ENCODE measurements at regions not wholly inside any gene's neighbourhood (a gene's known extent, or its start where the extent isn't known, plus 50 kb on each side); places are given as distances from the start of the nearest gene placed in this dataset.

GRCh38 chr1:8223526-8223925 is 94.4 kb upstream of the SLC45A1 start:
- Mint-ChIP-seq H3K4me1 (ENCODE audit: low read depth) (no peaks in the 10 kb centered on the region), H3K9me3 (ENCODE audit: insufficient read depth) (no peaks in the 10 kb centered on the region), H3K4me3 (no peak overlapping the region), H3K36me3 (ENCODE audit: low read depth) (no peaks in the 10 kb centered on the region), H3K27ac (no peak overlapping the region), H3K27me3 (ENCODE audit: low read depth) (peaks cover 28% of the 10 kb centered on the region)
- POLR2A ChIA-PET = no interaction called here
- ATAC-seq (no peak), DNase-seq (no peak)
- CTCF ChIA-PET = no interaction called here

GRCh38 chr1:8222789-8223188 is 95.1 kb upstream of the SLC45A1 start:
- H3K36me3 Mint-ChIP-seq (ENCODE audit: low read depth) = no peaks in the 10 kb centered on the region

GRCh38 chr1:8219530-8219929 is 98.4 kb upstream of the SLC45A1 start:
- H3K36me3 Mint-ChIP-seq (ENCODE audit: low read depth) = no peaks in the 10 kb centered on the region
- no peak overlapping the region for H3K4me3 Mint-ChIP-seq
- peaks cover 35% of the 10 kb centered on the region for H3K27me3 Mint-ChIP-seq (ENCODE audit: low read depth)
- no peak for ATAC-seq
- peaks cover 4% of the 10 kb centered on the region for H3K4me1 Mint-ChIP-seq (ENCODE audit: low read depth)
- H3K9me3 Mint-ChIP-seq (ENCODE audit: insufficient read depth) = no peaks in the 10 kb centered on the region
- no peak overlapping the region for H3K27ac Mint-ChIP-seq
- DNase-seq = no peak
- ChIA-PET POLR2A (interaction anchor here (1.4 kb wide), 1 partner anchor 9 kb away, joined by 3 read pairs; no protein-coding TSS in a partner anchor), CTCF (no interaction called here)

More at GRCh38 chr1:8222789-8223188, 95.1 kb upstream of the SLC45A1 start:
- Mint-ChIP-seq H3K4me1 (ENCODE audit: low read depth) (no peaks in the 10 kb centered on the region), H3K27ac (no peak overlapping the region), H3K9me3 (ENCODE audit: insufficient read depth) (no peaks in the 10 kb centered on the region), H3K27me3 (ENCODE audit: low read depth) (peaks cover 26% of the 10 kb centered on the region), H3K4me3 (no peak overlapping the region)
- DNase-seq (no peak), ATAC-seq (no peak)
- CTCF ChIA-PET = no interaction called here
- POLR2A ChIA-PET = no interaction called here

GRCh38 chr1:8218351-8219092 is 99.4 kb upstream of the SLC45A1 start:
- H3K27me3 Mint-ChIP-seq (ENCODE audit: low read depth) = peaks cover 35% of the 10 kb centered on the region

GRCh38 chr1:8217809-8218208 is 100.1 kb upstream of the SLC45A1 start:
- no peak for DNase-seq
- no peaks in the 10 kb centered on the region for H3K9me3 Mint-ChIP-seq (ENCODE audit: insufficient read depth)
- H3K36me3 Mint-ChIP-seq (ENCODE audit: low read depth) = no peaks in the 10 kb centered on the region
- H3K4me1 Mint-ChIP-seq (ENCODE audit: low read depth) = peaks cover 7% of the 10 kb centered on the region
- POLR2A ChIA-PET = no interaction called here
- CTCF ChIA-PET = interaction anchor here (1.1 kb wide), 1 partner anchor 187 kb away, joined by 3 read pairs; no protein-coding TSS in a partner anchor
- peaks cover 38% of the 10 kb centered on the region for H3K27me3 Mint-ChIP-seq (ENCODE audit: low read depth)
- H3K4me3 Mint-ChIP-seq = no peak overlapping the region
- no peak overlapping the region for H3K27ac Mint-ChIP-seq
- no peak for ATAC-seq

More at GRCh38 chr1:8218351-8219092, 99.4 kb upstream of the SLC45A1 start:
- Mint-ChIP-seq H3K9me3 (ENCODE audit: insufficient read depth) (no peaks in the 10 kb centered on the region), H3K36me3 (ENCODE audit: low read depth) (no peaks in the 10 kb centered on the region), H3K4me1 (ENCODE audit: low read depth) (peaks cover 4% of the 10 kb centered on the region), H3K27ac (no peak overlapping the region), H3K4me3 (no peak overlapping the region)
- CTCF ChIA-PET = no interaction called here
- POLR2A ChIA-PET = interaction anchor here (1.4 kb wide), 1 partner anchor 8 kb away, joined by 3 read pairs; no protein-coding TSS in a partner anchor
- DNase-seq (no peak), ATAC-seq (no peak)

- Mint-ChIP-seq H3K4me3 (peak overlapping the region; percentile 51), H3K36me3 (ENCODE audit: low read depth) (no peaks in the 10 kb centered on the region), H3K4me1 (ENCODE audit: low read depth) (peaks cover 13% of the 10 kb centered on the region), H3K27me3 (ENCODE audit: low read depth) (peaks cover 44% of the 10 kb centered on the region), H3K27ac (no peak overlapping the region), H3K9me3 (ENCODE audit: insufficient read depth) (no peaks in the 10 kb centered on the region)
- ChIA-PET CTCF (interaction anchor here (1.1 kb wide), 1 partner anchor 186 kb away, joined by 3 read pairs; no protein-coding TSS in a partner anchor), POLR2A (no interaction called here)
- peak; percentile 22 for DNase-seq
- ATAC-seq = peak; percentile 44
Measured at GRCh38 chr1:8217011-8217711, 100.8 kb upstream of the SLC45A1 start.

GRCh38 chr1:8216005-8216404 is 101.9 kb upstream of the SLC45A1 start:
- Mint-ChIP-seq H3K9me3 (ENCODE audit: insufficient read depth) (no peaks in the 10 kb centered on the region), H3K4me1 (ENCODE audit: low read depth) (peaks cover 24% of the 10 kb centered on the region), H3K27ac (no peak overlapping the region), H3K27me3 (ENCODE audit: low read depth) (peaks cover 45% of the 10 kb centered on the region), H3K36me3 (ENCODE audit: low read depth) (peaks cover 5% of the 10 kb centered on the region), H3K4me3 (no peak overlapping the region)
- ChIA-PET POLR2A (no interaction called here), CTCF (no interaction called here)
- DNase-seq (no peak), ATAC-seq (no peak)

- H3K4me1 Mint-ChIP-seq (ENCODE audit: low read depth) = peaks cover 24% of the 10 kb centered on the region
Measured at GRCh38 chr1:8214501-8215173, 103.3 kb upstream of the SLC45A1 start.

GRCh38 chr1:8213676-8214075 is 104.2 kb upstream of the SLC45A1 start:
- Mint-ChIP-seq H3K4me3 (no peak overlapping the region), H3K27me3 (ENCODE audit: low read depth) (peaks cover 39% of the 10 kb centered on the region), H3K9me3 (ENCODE audit: insufficient read depth) (no peaks in the 10 kb centered on the region), H3K4me1 (ENCODE audit: low read depth) (peaks cover 24% of the 10 kb centered on the region), H3K36me3 (ENCODE audit: low read depth) (peaks cover 5% of the 10 kb centered on the region), H3K27ac (no peak overlapping the region)
- DNase-seq (no peak), ATAC-seq (no peak)
- CTCF ChIA-PET = no interaction called here
- POLR2A ChIA-PET = no interaction called here

More at GRCh38 chr1:8214501-8215173, 103.3 kb upstream of the SLC45A1 start:
- Mint-ChIP-seq H3K4me3 (no peak overlapping the region), H3K27ac (no peak overlapping the region), H3K36me3 (ENCODE audit: low read depth) (peaks cover 5% of the 10 kb centered on the region), H3K27me3 (ENCODE audit: low read depth) (peaks cover 41% of the 10 kb centered on the region), H3K9me3 (ENCODE audit: insufficient read depth) (no peaks in the 10 kb centered on the region)
- ChIA-PET POLR2A (no interaction called here), CTCF (no interaction called here)
- ATAC-seq (no peak), DNase-seq (no peak)

- no peak overlapping the region for H3K27ac Mint-ChIP-seq
- H3K9me3 Mint-ChIP-seq (ENCODE audit: insufficient read depth) = no peaks in the 10 kb centered on the region
- ChIA-PET POLR2A (no interaction called here), CTCF (no interaction called here)
- peaks cover 34% of the 10 kb centered on the region for H3K27me3 Mint-ChIP-seq (ENCODE audit: low read depth)
- DNase-seq (no peak), ATAC-seq (no peak)
- H3K4me3 Mint-ChIP-seq = no peak overlapping the region
- H3K36me3 Mint-ChIP-seq (ENCODE audit: low read depth) = peaks cover 5% of the 10 kb centered on the region
- H3K4me1 Mint-ChIP-seq (ENCODE audit: low read depth) = peaks cover 24% of the 10 kb centered on the region
Measured at GRCh38 chr1:8213136-8213535, 104.8 kb upstream of the SLC45A1 start.

- ChIA-PET POLR2A (no interaction called here), CTCF (no interaction called here)
- peaks cover 30% of the 10 kb centered on the region for H3K27me3 Mint-ChIP-seq (ENCODE audit: low read depth)
- H3K4me1 Mint-ChIP-seq (ENCODE audit: low read depth) = peaks cover 24% of the 10 kb centered on the region
- DNase-seq = no peak
- H3K9me3 Mint-ChIP-seq (ENCODE audit: insufficient read depth) = no peaks in the 10 kb centered on the region
- no peak overlapping the region for H3K27ac Mint-ChIP-seq
- H3K4me3 Mint-ChIP-seq = no peak overlapping the region
- ATAC-seq = no peak
- H3K36me3 Mint-ChIP-seq (ENCODE audit: low read depth) = peaks cover 5% of the 10 kb centered on the region
Measured at GRCh38 chr1:8212580-8213031, 105.3 kb upstream of the SLC45A1 start.
